Psoas muscle (tissue), 7 donors: ENCODE measurements at regions not wholly inside any gene's neighbourhood (a gene's known extent, or its start where the extent isn't known, plus 50 kb on each side); places are given as distances from the start of the nearest gene placed in this dataset.

ENCODE experiments used
- ATAC-seq, 4 donors: fragments of 200-7000 bp; cut with Tn5 transposase; one replicate each; pipeline ENCODE4 v1.9.1; 2020; ENCODE audit warnings: moderate library complexity in 3 of 4, mild to moderate bottlenecking in 2 of 4
- DNase-seq, 2 donors: peaks; one replicate each; pipeline ENCODE4 v3.0.0-alpha.2; 2020
- H3K27ac ChIP-seq: fragments of 200-600 bp; one replicate; pipeline ENCODE4 v1.8.0; 2022
- H3K27me3 ChIP-seq, 3 donors: fragments of 200-600 bp in 1 of 3; one replicate each; pipeline versions ENCODE4 v1.6.1 to v1.8.0; 2013 to 2022; ENCODE audit warnings: low read length in 2 of 3, mild to moderate bottlenecking in 2 of 3, moderate library complexity in 1 of 3; ENCODE audit not compliant: insufficient read depth in 3 of 3
- H3K36me3 ChIP-seq, 2 donors: fragments of 200-600 bp in 1 of 2; one replicate each; pipeline versions ENCODE4 v1.6.1 to v1.8.0; 2013 to 2022; ENCODE audit warnings: low read depth in 1 of 2, mild to moderate bottlenecking in 1 of 2, moderate library complexity in 1 of 2; ENCODE audit not compliant: insufficient read depth in 1 of 2
- H3K4me1 ChIP-seq: fragments of 200-600 bp; one replicate; pipeline ENCODE4 v1.8.0; 2022
- H3K4me3 ChIP-seq: fragments of 200-600 bp; one replicate; pipeline ENCODE4 v1.8.0; 2022; ENCODE audit warnings: mild to moderate bottlenecking
- H3K9me3 ChIP-seq: fragments of 200-600 bp; one replicate; pipeline ENCODE4 v1.8.0; 2022
- whole genome bisulfite sequencing, 3 donors: extraction: QIAGEN DNeasy Blood & Tissue Kit; methylation state at CpG; one replicate each; pipeline versions ENCODE4 v1.1.6 to v1.1.7; 2013; 5-methylcytosine and 5-hydroxymethylcytosine counted together
- intact Hi-C, 2 donors: fragments of 100-400 bp; cut with DNase I; formaldehyde crosslinking; loops; one replicate each; pipeline versions ENCODE4 v1.11.0 to v1.14.2; 2022
- TF ChIP-seq, protein P1 (sequence below): fragments of 200-600 bp; IDR thresholded peaks from one replicate; pipeline ENCODE4 v1.8.0; 2022; ENCODE audit warnings: antibody characterized with exemption
- donor health status: healthy with polysubstance abuse.
- donor health status: DM: no; HTN: no; CAD: no; lungs with moderate emphysema.
- donor health status: Bipolar disorder and iron deficiency.
- donor health status: healthy.
- donor health status: DM: yes; HTN: yes; CAD: no.
- donor health status: DM: no; HTN: no; CAD: no.
- donor health status: DM: yes; HTN: yes; CAD: no.

DNA sequence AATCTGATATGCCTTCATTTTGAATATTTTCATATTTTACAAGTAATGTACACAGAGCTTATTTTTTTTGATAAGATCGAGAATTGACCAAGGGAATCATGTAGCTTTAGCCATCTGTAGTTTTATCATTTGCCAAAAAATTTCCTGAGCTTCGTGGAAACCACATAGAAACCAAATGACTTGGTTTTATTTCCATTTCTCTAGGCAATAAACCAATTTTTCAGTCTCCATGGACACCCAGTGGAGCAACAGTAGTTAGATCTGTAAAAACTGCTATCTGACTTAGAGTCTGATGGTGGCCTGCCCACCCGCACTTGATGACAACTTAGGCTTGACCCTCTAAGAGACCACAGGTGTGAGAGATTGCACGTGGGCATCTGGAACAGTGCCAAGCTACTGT is 127.8 kb upstream of the CDK6 start:
- Histone ChIP-seq H3K27ac (no peak overlapping the region), H3K36me3 (no peaks in the 10 kb centered on the region), H3K9me3 (no peaks in the 10 kb centered on the region), H3K4me1 (no peaks in the 10 kb centered on the region), H3K4me3 (no peak overlapping the region), H3K27me3 (no peaks in the 10 kb centered on the region)
- TF ChIP-seq, protein P1, sequence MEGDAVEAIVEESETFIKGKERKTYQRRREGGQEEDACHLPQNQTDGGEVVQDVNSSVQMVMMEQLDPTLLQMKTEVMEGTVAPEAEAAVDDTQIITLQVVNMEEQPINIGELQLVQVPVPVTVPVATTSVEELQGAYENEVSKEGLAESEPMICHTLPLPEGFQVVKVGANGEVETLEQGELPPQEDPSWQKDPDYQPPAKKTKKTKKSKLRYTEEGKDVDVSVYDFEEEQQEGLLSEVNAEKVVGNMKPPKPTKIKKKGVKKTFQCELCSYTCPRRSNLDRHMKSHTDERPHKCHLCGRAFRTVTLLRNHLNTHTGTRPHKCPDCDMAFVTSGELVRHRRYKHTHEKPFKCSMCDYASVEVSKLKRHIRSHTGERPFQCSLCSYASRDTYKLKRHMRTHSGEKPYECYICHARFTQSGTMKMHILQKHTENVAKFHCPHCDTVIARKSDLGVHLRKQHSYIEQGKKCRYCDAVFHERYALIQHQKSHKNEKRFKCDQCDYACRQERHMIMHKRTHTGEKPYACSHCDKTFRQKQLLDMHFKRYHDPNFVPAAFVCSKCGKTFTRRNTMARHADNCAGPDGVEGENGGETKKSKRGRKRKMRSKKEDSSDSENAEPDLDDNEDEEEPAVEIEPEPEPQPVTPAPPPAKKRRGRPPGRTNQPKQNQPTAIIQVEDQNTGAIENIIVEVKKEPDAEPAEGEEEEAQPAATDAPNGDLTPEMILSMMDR, result no peak
- ATAC-seq (no peak), DNase-seq (no peak)
- 35 to 42% (median 39%) methylated on average over 4 of the region's 4 CpGs for WGBS, 3 donors
- intact Hi-C loops, result no loop called here

DNA sequence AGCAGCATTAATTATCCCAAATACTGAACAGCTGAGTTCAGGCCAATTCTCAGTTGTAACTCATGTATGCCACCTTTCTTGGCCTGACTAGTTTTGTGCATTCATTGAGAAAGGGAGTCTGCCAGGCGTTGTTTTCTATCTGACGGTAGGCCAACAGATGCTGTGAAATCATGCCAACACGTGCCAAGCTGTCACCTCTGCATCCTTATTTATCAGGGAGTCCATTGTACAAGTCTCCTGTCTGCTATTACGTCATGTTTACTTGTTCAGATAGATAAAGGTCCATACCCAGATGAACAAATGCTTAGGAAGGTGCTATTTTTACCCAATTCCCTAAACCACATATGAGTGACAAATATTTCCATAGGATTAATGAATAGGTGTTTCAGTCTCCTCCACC is 127.2 kb upstream of the CDK6 start:
- Histone ChIP-seq H3K36me3 (no peaks in the 10 kb centered on the region), H3K4me1 (no peaks in the 10 kb centered on the region), H3K4me3 (no peak overlapping the region), H3K9me3 (no peaks in the 10 kb centered on the region), H3K27me3 (no peaks in the 10 kb centered on the region), H3K27ac (no peak overlapping the region)
- WGBS, 3 donors, result 46 to 68% (median 48%) methylated on average over 4 of the region's 4 CpGs
- ATAC-seq (no peak), DNase-seq (no peak)
- intact Hi-C loops, result no loop called here
- TF ChIP-seq, protein P1, result no peak

DNA sequence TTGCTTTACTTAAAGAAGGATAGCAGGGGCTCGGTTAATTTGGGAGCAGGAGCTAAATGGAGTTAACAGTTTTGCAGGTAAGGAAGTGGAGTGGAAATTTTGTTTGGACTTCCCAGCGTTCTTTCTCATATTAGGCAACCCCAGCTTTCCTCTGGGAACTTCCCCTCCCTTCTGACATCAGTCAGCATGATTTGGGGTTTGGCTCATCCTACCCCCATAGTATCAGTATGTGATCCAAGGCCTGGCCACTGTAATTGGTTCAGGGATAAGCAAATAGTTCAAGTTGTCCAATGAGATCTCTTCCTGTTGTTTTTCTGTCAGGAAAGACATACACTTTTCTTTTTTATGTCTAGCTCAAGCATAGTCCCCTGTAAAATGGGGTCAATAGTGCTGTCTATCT is 125.6 kb upstream of the CDK6 start:
- intact Hi-C loops, result no loop called here
- WGBS, 3 donors, result 74 to 77% (median 76%) methylated on average over 2 of the region's 2 CpGs
- no peak for DNase-seq
- no peak overlapping the region for H3K27ac ChIP-seq
- no peaks in the 10 kb centered on the region for H3K27me3 ChIP-seq
- H3K36me3 ChIP-seq, result no peaks in the 10 kb centered on the region
- no peak overlapping the region for H3K4me3 ChIP-seq
- no peak for ATAC-seq
- TF ChIP-seq, protein P1, result no peak
- H3K9me3 ChIP-seq, result no peaks in the 10 kb centered on the region
- H3K4me1 ChIP-seq, result no peaks in the 10 kb centered on the region

DNA sequence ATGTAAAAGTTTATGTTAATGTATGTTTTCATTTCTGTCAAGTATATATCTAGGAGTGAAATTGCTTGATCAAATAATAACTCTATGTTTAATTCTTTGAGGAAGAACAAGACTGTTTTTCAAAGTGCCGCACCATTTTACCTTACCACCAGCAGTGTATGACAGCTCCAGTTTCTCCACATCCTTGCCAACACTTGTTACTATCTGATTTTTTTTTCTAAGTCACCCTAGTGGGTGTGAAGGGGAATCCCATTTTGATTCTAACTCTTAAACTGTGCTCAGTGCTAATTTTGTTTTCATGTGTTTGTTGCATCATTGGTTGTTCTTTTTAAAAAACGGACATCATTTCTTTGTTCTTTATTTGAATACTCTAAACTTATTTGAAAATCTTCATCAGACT is 120.2 kb upstream of the CDK6 start:
- WGBS, 3 donors, result 92 to 99% (median 96%) methylated on average over 2 of the region's 2 CpGs
- TF ChIP-seq, protein P1, result no peak
- H3K27ac ChIP-seq, result no peak overlapping the region
- H3K4me1 ChIP-seq, result no peaks in the 10 kb centered on the region
- DNase-seq (no peak), ATAC-seq (no peak)
- no peaks in the 10 kb centered on the region for H3K9me3 ChIP-seq
- no peaks in the 10 kb centered on the region for H3K36me3 ChIP-seq
- no peaks in the 10 kb centered on the region for H3K27me3 ChIP-seq
- H3K4me3 ChIP-seq, result no peak overlapping the region
- intact Hi-C loops, result no loop called here

DNA sequence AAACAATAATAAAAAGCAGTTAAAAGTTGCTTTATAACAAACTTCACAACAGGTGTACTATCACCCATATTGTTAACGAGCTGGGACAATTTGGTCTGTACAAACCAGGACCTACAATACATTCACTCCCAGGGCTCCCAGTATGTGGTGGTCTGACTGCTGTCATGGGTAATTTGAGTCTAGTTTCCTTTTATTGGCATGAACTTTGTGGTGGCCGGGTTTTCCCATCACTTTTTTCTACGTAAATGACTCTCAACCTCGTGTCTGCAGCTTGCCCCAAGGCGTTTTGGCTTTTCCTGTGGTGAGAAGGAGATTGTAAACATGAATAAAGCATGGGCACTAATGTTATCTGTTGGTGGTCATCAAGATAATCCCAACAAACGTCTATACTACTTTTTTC is 118.7 kb upstream of the CDK6 start:
- DNase-seq (no peak), ATAC-seq (no peak)
- Histone ChIP-seq H3K36me3 (no peaks in the 10 kb centered on the region), H3K27ac (no peak overlapping the region), H3K27me3 (no peaks in the 10 kb centered on the region), H3K4me3 (no peak overlapping the region), H3K4me1 (no peaks in the 10 kb centered on the region), H3K9me3 (no peaks in the 10 kb centered on the region)
- intact Hi-C loops, result no loop called here
- TF ChIP-seq, protein P1, result no peak
- 66 to 72% (median 67%) methylated on average over 6 of the region's 6 CpGs for WGBS, 3 donors
